ENCODE measurements at regions not wholly inside any gene's neighbourhood (a gene's known extent, or its start where the extent isn't known, plus 50 kb on each side); places are given as distances from the start of the nearest gene placed in this dataset.
"Not testable (repeated sequence)": the region's sequence is repeated elsewhere in the genome, so short reads cannot be mapped to it uniquely, and the experiment has no call there.

DNA sequence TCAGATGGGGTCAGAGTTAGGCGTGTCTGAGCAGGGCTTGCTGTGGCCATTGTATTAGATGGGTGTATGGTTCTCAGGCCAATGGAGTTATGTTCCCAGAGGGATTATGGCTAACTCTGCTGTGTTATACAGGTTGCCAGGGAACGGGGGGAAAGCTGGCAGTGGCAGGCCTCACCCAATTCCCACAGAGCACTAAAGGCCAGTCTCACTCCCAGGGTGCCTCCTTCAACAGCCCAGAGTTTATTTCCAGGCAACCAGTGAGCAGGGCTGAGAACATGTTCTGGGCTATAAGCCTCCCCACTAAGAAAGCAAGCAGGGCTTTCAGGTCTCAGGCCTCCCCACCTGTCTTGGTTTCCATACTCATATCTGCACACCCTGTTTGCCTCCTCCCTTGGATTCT, 597.9 kb downstream of the ZNF608 start:
- no peak overlapping the region for H3K4me3 ChIP-seq (ENCODE audit: low read depth, low read length)
- no peak for DNase-seq (ENCODE audit: low read depth)

DNA sequence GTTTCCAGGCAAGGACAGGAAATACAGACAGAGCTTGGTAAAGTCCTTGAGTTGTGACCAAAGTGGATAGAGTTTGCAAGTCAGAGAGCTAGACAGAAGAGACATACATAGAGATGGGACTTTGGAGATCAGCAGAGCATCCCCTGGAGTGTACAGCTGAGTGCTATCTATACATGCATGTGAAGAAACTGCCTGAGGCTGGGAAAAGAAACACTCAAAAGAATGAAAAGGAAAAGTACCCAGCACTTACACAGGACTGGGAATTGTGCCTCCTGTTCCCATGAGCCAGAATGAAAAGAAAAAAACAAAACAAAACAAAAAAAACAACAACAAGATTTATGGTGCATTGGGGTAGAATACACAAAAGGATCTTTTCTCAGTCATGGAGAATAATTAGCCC, 606.4 kb downstream of the ZNF608 start:
- DNase-seq (ENCODE audit: low read depth) = no peak
- no peak overlapping the region for H3K4me3 ChIP-seq (ENCODE audit: low read depth, low read length)

DNA sequence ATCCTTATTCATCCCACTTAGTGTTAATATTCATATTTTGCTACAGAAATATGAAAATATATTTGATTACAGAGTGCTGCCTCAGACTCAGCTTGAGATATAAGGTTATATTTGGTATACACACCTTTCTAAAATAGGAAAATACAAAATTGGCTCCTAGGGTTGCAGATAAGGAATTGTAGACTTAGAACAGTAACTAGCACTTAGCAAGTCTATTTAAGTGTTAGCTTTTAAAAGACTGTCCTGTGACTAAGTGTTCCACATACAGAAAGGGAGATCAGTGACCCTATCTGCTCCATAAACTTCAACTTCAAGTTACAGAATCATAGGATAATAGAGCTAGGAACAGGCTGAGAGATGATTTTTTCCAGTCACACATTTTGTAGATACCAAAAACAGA, 607.0 kb downstream of the ZNF608 start:
- no peak for DNase-seq (ENCODE audit: low read depth)
- H3K4me3 ChIP-seq (ENCODE audit: low read depth, low read length) = no peak overlapping the region

DNA sequence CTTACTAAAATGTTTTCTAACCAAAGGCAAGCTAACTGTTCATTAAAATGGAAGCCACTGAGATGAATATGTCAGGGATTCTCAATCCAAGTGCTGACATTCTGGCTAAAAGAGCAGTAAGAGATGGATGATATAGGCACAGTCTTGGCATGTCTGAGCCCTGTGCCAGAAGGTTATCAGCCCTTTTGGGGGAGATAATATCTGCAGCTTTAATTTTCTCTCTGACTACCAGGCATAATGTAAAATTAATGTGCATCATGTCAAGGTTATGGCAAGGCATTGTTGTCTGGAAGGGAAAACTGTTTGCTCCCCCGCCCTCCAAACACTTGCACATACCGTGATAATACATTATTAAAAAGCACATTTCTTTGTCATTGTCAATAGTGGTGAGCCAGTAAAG, 609.8 kb downstream of the ZNF608 start:
- DNase-seq (ENCODE audit: low read depth) = no peak
- H3K4me3 ChIP-seq (ENCODE audit: low read depth, low read length) = no peak overlapping the region

DNA sequence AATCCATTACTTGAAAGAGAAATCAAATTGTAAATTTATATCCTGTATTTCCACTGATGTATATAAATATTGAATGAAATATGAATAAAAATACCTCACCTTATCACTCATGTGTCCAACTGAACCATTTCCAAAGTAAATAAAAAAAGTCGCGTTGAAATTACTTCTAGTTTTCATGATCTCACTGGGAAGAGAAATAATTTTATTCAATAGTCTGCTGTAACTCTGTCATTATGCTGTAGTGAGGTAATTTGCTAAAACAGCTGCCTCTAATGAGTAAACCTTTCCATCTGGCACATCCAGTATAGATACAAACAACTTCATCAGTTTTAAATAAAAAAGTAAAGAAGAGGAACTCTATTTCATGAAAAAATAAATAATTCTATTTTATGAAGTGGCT, 611.5 kb downstream of the ZNF608 start:
- H3K4me3 ChIP-seq (ENCODE audit: low read depth, low read length) = no peak overlapping the region
- no peak for DNase-seq (ENCODE audit: low read depth)

DNA sequence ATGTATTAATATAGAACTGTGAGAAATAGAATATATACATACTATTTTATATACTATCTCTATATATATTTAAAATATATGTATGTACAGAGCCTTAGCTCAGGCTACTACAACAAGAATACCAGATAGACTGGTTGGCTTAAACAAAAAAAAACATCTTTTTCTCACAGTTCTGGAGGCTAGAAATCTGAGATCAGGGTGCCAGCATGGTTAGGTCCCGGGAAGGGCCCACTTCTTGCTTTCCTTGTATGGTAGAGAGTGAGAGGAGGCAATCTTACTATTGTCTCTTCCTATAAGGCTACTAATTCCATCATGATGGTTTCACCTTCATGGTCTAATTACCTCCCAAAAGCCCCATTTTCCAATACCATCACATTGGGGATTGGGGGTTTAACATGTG, 613.0 kb downstream of the ZNF608 start:
- no peak for DNase-seq (ENCODE audit: low read depth)
- no peak overlapping the region for H3K4me3 ChIP-seq (ENCODE audit: low read depth, low read length)

DNA sequence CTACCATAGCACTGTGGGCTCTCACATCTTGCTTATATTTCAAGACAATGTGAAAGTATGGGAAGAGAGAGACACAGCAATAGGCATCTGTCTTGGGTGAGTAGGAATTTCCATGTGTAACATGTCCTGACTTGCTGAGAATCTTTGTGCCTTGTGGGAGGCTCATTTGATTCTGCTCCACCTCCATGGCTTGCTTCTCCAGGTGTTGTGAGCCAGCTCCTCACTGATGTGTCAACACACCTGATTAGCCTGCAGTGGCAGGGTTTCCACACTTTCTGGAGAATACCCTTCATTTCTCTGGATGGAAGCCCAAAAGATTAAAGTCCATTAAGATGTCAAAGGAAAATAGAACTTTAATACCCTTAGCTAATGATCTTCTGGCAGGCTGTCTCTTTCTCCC, 613.6 kb downstream of the ZNF608 start:
- H3K4me3 ChIP-seq (ENCODE audit: low read depth, low read length) = no peak overlapping the region
- no peak for DNase-seq (ENCODE audit: low read depth)

DNA sequence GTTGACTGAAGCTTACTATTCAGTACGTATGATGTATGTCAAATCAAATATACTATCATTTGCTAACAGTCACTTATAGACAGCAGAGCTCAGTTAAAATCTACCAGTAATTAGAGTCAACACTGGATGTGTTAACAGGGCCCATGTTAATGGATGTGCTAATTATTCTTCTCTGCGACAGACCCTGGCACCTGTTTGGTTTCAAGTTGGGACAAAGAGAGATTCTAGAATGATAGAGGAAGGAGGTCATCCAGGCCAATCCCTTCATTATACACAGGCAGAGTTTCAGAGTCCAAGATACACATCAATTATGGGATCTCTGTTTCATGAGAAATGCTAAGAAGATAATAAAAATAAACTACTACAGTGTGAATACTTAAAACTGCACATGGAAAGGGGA, 615.0 kb downstream of the ZNF608 start:
- DNase-seq (ENCODE audit: low read depth) = no peak
- no peak overlapping the region for H3K4me3 ChIP-seq (ENCODE audit: low read depth, low read length)

DNA sequence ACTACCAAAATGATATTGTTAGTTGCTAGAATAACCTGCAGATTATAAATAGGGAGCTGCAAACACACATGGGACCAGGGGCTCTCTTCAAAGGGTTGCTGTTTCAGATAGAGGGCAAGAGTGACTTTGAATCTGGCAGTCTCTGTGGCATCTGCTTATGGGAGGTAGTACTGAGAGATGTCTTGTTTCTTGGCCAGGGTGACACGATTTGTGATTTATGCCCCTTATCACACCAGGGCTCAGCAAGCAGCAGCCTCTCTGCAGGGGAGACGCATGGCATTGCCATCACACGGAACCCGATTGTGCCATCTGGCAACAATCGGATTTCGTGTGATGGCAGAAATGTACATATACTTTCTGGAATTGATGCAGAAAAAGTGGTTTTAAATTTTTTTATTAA, 615.6 kb downstream of the ZNF608 start:
- no peak overlapping the region for H3K4me3 ChIP-seq (ENCODE audit: low read depth, low read length)
- DNase-seq (ENCODE audit: low read depth) = no peak

DNA sequence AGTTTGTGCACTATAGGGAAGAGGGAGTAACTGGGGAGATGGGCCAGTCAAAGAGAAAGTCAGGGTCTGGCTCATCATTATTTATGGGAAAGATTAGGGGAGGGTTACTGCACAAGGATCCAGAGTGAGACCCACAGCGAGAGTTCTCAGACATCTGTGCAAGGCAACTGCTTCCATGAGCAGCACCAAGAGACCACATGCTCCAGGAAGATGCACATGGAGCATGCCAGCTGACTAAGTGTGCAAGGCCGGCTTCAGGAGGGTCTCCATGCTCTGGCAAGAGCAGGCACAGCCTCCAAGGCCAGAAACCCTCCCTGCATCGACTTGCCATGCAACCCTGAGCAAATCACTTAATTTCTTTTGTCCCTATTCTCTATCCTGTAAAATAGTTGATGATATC, 616.9 kb downstream of the CSNK1G3 start:
- no peak for DNase-seq (ENCODE audit: low read depth)

DNA sequence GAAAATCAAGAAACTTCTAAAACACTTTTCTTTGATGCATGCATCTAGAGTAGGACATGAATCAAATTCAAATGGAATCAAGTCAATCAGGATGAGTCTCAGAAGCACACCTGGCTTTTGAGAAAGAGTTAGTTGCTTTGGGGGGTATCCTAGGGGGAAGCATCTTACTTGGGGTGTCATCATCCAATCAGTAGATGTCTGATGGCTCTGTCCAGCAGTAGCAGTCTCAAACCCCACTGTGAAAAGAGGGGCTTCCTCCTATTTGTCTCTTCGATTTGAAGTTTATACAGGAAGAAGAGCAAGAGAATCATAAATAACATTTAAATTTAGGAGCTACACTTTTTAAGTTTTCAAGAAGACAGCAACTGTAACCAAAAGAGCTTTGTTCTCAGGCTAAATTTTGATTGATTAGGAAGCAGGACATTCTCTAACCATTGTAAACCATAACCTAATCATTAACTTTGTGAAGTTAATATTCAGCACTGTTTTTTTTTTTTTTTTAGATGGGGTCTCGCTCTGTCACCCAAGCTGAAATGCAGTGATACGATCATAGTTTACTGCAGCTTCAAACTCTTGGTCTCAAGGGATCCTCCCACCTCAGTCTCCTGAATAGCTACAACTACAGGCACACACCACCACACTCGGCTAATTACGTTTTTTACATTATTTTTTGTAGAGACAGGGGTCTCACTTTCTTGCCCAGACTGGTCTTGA, 614.7 kb downstream of the CSNK1G3 start:
- DNase-seq (ENCODE audit: low read depth) = no peak

More for the DNA sequence above, 616.9 kb downstream of the CSNK1G3 start:
- H3K4me3 ChIP-seq (ENCODE audit: low read depth, low read length) = no peak overlapping the region

DNA sequence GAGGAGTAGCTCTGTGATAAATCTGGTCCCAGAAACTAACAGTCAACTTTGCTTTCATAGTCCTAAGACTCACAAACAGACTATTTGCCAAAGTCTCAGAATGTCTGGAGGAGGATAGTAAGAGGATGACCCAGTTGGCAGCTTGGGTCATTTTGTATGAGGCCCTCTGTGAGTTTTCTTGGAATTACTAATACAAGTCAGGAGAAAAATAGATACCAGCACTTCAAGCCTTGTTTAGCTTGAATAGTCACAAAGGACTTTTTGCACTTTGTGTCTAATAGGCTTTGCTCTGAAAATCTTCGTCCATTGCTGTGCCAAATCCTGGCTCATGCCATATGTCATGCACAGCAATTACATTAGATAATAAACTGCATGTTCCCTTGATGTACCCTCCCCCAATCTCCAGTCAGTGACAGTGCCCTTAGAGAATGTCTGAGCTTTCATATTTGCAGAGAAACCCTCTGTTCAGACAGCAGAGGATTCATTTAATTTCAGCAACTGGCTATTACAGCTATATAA, 612.8 kb downstream of the CSNK1G3 start:
- peak; percentile 20 for DNase-seq (ENCODE audit: low read depth)
- no peak overlapping the region for H3K4me3 ChIP-seq (ENCODE audit: low read depth, low read length)

More for the DNA sequence above, 614.7 kb downstream of the CSNK1G3 start:
- no peak overlapping the region for H3K4me3 ChIP-seq (ENCODE audit: low read depth, low read length)

DNA sequence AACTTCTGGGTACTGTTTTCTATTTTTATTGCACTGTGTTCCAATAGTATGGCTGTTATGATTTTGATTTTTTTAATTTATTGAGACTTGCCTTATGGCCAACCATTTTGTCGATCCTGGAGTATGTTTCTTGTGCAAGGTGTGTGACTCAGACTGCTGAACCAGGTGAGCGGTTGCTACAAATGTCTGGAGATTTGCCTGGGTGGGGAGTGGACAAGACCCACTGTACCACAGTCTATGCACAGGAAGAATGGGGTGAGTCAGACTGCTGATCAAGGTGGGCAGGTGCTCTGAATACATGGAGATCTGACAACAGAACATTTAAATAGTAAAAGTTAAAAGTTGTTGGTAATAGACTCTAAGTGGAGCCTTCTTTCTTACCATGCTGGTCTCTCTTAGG, 609.2 kb downstream of the CSNK1G3 start:
- H3K4me3 ChIP-seq (ENCODE audit: low read depth, low read length) = no peak overlapping the region
- DNase-seq (ENCODE audit: low read depth) = no peak

DNA sequence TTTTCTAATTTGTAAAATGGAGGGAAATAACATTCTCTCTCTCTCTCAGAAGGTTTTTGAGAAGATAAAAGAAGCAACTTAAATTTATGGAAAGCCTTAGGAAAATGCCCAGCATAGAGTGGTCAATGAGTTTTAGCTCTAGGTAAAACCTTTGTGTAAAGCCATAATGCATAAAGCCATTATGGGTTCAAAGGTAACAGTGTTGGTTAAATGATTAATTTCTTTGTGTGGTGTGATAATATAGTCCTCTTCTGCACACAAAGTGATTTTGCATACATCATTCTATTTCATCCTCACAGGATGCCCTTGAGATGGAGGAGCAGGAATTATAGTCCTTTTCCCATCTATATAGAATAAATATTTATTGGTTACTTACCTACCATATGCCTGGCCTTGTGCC, 602.9 kb downstream of the CSNK1G3 start:
- H3K4me3 ChIP-seq (ENCODE audit: low read depth, low read length) = no peak overlapping the region
- no peak for DNase-seq (ENCODE audit: low read depth)

DNA sequence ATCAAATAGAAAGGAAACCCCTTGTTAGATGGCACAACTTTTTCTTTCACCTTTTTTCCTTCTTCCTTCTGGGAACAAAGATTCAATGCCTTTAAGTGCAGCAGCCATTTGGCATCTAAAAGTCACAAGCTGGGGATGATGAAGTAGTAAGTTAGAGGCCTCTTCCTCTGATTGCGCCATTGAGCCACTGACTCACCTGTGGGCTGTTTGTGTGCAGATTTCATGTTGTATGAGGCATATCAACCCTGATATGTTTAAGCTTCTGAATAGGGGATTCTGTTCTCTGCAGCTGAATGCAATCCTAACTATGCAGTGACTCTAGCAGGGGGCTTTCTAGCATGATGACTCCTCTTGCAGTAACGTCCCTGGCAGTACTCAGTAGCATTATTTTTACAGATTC, 599.9 kb downstream of the CSNK1G3 start:
- no peak overlapping the region for H3K4me3 ChIP-seq (ENCODE audit: low read depth, low read length)
- DNase-seq (ENCODE audit: low read depth) = peak; percentile 28

DNA sequence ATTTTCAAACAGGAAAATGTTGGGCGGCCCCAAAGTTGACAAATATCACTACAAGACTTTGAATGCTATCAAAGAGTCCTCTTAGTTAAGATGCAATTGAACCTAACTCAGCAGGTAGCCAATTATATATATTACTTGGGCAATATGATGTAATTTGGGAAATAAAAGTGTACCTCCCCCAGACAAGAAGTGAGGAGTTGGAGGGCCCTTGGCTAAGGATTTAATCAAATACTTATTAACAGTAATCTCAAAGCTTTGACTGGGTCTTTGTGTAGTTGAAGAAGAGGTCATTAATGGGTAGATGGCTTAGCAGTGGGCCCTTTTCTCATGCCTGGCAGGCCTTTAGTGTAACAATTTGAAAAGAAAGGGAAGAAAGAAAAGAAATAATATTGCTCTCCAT, 599.0 kb downstream of the CSNK1G3 start:
- no peak for DNase-seq (ENCODE audit: low read depth)
- no peak overlapping the region for H3K4me3 ChIP-seq (ENCODE audit: low read depth, low read length)

DNA sequence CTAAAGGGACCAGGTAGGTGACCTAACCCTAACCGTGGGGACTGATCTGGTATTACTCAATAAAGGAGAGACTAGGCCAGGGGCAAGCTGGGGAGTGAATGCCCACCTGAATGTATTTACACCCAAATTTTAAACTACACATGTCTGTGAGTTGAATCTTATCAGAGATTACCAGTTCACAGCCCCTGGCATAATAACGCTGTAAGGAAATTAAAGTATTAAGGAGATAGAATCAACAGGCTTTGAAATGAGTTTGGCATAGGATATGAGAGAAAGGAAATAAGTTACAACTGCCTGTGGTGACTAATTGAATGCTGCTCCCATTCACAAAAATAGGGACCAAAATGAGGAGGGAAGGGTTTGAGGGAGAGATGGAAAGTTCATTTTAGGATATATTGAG, 593.3 kb downstream of the CSNK1G3 start:
- no peak overlapping the region for H3K4me3 ChIP-seq (ENCODE audit: low read depth, low read length)
- no peak for DNase-seq (ENCODE audit: low read depth)

DNA sequence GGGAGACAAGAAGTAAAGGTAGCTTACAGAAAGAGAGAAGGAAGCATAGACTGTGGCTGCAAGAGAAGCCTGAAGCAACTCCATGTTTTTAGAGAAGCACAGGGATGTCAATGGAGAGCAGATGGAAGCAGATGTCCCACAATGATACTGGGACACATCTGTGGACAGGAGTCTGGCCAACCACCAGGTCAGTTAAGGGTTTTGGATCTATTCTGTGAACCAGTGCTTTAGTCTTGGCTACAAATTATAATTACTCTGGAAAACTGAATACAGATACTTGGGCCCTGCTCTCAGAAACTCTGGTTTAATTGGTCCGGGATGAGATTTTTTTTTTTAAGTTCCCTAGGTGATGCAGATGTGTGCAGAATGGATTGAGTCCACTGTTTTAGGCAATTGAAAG, 592.8 kb downstream of the CSNK1G3 start:
- H3K4me3 ChIP-seq (ENCODE audit: low read depth, low read length) = no peak overlapping the region
- no peak for DNase-seq (ENCODE audit: low read depth)

DNA sequence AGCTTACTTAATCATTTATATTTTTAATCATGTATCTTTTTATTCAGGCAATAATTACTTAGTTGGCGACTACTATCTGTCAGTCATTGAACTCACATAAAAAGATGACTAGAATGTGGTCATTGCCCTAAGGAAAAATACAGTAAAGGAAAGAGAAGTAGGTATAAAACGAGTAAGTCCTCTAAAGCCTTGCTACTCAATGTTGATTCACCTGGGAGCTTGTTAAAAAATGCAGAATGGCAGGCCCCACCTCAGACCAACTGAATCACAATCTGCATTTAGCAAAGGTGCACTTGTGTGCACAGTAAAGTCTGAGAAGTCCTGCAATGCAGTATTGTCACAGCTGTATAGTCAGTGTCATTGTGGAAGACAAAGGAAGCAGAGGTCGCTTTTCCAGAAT, 592.4 kb downstream of the CSNK1G3 start:
- no peak overlapping the region for H3K4me3 ChIP-seq (ENCODE audit: low read depth, low read length)
- no peak for DNase-seq (ENCODE audit: low read depth)

DNA sequence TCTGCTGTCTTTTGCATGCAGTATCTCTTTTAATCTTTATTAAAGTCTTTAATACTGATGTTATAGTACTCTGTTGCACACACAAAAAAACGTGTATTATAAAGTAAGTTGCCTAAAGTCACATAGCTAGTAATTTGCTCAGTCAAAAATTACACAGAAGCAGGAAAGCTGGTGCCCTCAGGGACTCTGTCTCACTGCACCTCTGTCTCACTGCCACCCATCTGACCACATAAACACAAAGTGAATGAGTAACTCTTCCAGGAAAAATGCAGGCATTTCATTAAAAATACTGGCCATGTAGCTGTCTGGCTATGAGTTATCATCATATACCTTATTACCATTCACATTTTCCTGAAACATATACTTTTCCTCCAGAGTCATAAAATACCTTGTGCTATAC, 591.7 kb downstream of the CSNK1G3 start:
- DNase-seq (ENCODE audit: low read depth) = no peak
- no peak overlapping the region for H3K4me3 ChIP-seq (ENCODE audit: low read depth, low read length)

DNA sequence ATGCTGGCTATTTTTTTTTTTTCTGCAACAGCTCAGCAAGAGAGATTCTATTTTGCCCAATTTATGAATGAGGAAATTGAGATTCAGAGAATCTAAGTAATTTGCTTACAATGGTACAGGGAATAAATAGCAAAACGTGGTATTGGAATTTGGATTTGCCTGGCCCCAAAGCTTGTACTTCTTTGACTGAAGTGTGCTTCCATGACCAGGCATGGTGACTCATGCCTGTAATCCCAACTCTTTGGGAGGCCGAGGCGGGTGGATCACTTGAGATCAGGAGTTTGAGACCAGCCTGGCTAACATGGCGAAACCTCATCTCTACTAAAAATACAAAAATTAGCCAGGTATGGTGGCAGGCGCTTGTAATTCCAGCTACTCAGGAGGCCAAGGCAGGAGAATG, 591.1 kb downstream of the CSNK1G3 start:
- not testable (repeated sequence) for DNase-seq (ENCODE audit: low read depth)

DNA sequence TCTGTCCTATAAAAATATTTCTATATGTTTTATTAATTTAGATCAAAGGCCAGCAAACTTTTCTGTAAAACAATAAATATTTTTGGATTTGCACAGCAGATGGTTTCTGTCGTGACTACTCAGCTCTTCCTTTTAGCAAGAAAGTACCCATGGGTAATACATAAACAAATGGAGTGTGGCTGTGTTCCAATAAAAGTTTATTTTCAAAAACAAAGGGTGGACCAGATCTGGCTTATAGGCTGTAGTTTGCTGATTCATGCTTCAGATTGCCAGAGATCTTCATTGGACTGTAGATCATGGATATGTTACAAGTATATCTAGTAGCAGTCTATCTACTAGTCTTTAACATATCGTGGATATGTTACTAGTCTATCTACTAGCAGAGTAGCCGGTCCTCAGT, 590.5 kb downstream of the CSNK1G3 start:
- DNase-seq (ENCODE audit: low read depth) = peak; percentile 58
- H3K4me3 ChIP-seq (ENCODE audit: low read depth, low read length) = no peak overlapping the region

More for the DNA sequence above, 591.1 kb downstream of the CSNK1G3 start:
- not testable (repeated sequence) for H3K4me3 ChIP-seq (ENCODE audit: low read depth, low read length)
